ENCODE measurements at regions not wholly inside any gene's neighbourhood (a gene's known extent, or its start where the extent isn't known, plus 50 kb on each side); places are given as distances from the start of the nearest gene placed in this dataset.

DNA sequence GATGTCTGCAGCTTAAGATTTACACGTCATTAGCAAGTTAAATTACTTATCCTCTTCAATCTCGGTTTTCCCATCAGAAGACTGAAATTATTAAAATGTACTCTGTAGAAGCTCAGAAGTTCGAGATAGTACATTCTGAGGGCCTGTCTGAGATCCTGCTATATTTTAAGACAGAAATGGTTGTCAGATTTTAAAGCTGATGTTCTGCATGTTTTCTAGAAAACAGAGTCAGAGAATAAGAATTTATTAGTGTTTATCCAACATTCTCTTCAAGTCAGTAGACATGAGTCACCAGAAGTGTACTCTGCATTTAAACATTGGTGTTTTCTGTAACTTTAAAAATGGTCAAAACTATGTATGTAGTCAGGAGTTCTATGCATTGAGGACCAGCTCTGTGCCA lies 155.2 kb upstream of the MYOCD start:
- no peak for TF ChIP-seq CTCF (conservative IDR thresholded peaks at IDR 0.05; ENCODE audit: low read depth, low read length)
- no peak for TF ChIP-seq EZH2 (IDR thresholded peaks at IDR 0.05; ENCODE audit: borderline replicate concordance, low read depth, low read length, poor library complexity, severe bottlenecking)
